Hepatocyte (in vitro differentiated cells): ENCODE measurements at regions not wholly inside any gene's neighbourhood (a gene's known extent, or its start where the extent isn't known, plus 50 kb on each side); places are given as distances from the start of the nearest gene placed in this dataset.

Experiments used
- DNase-seq: peaks from one replicate; pipeline ENCODE4 v3.0.0-alpha.2; 2016; ENCODE audit warnings: low spot score
- H2AFZ ChIP-seq: fragments of 200-600 bp; sonication (generic); 2 replicates; pipeline ENCODE4 v1.6.0; 2016; ENCODE audit warnings: antibody characterized with exemption, mild to moderate bottlenecking
- H3K27ac ChIP-seq: fragments of 200-600 bp; sonication (generic); 2 replicates; pipeline ENCODE4 v1.5.1; 2016; ENCODE audit warnings: mild to moderate bottlenecking
- H3K27me3 ChIP-seq: fragments of 200-600 bp; sonication (generic); 2 replicates; pipeline ENCODE4 v1.6.1; 2016
- H3K36me3 ChIP-seq: fragments of 200-600 bp; sonication (generic); replicated peaks from 2 replicates; pipeline ENCODE4 v1.5.1; 2016; ENCODE audit warnings: low read depth; ENCODE audit not compliant: insufficient read depth
- H3K4me1 ChIP-seq: fragments of 200-600 bp; sonication (generic); 2 replicates; pipeline ENCODE4 v1.5.1; 2016; ENCODE audit warnings: mild to moderate bottlenecking, moderate library complexity; ENCODE audit not compliant: insufficient read depth
- H3K4me2 ChIP-seq: fragments of 200-600 bp; sonication (generic); 2 replicates; pipeline ENCODE4 v1.6.0; 2016
- H3K4me3 ChIP-seq: fragments of 200-600 bp; sonication (generic); 2 replicates; pipeline ENCODE4 v1.5.1; 2016; ENCODE audit warnings: mild to moderate bottlenecking
- H3K79me2 ChIP-seq: fragments of 200-600 bp; sonication (generic); 2 replicates; pipeline ENCODE4 v1.6.0; 2017; ENCODE audit warnings: mild to moderate bottlenecking
- H3K9me2 ChIP-seq: fragments of 200-600 bp; sonication (generic); replicated peaks from 2 replicates; pipeline ENCODE4 v1.6.0; 2017; ENCODE audit warnings: mild to moderate bottlenecking; ENCODE audit not compliant: insufficient read depth
- H3K9me3 ChIP-seq: fragments of 200-600 bp; sonication (generic); 2 replicates; pipeline ENCODE4 v1.5.1; 2016; ENCODE audit warnings: low read depth, mild to moderate bottlenecking
- H4K20me1 ChIP-seq: fragments of 200-600 bp; sonication (generic); 2 replicates; pipeline ENCODE4 v1.6.0; 2016; ENCODE audit warnings: mild to moderate bottlenecking; ENCODE audit not compliant: insufficient read depth, poor library complexity, severe bottlenecking
- EZH2 ChIP-seq: fragments of 200-600 bp; sonication (generic); IDR thresholded peaks from 2 replicates; pipeline ENCODE4 v1.6.1; 2016; ENCODE audit warnings: antibody characterized with exemption, mild to moderate bottlenecking, borderline replicate concordance
- EZH2phosphoT487 ChIP-seq: fragments of 200-600 bp; sonication (generic); IDR thresholded peaks from one replicate; pipeline ENCODE4 v1.6.1; 2018; ENCODE audit warnings: antibody characterized with exemption, mild to moderate bottlenecking, low read depth, moderate library complexity; ENCODE audit not compliant: unreplicated experiment, severe bottlenecking
- WGBS: methylation state at CpG from one replicate; pipeline ENCODE4 v1.1.6; 2016; ENCODE audit warnings: low lambda C conversion rate; ENCODE audit errors: missing lambda C conversion rate; 5-methylcytosine and 5-hydroxymethylcytosine counted together
- TF ChIP-seq, protein P1 (sequence below): fragments of 200-600 bp; sonication (generic); IDR thresholded peaks from 2 replicates; pipeline ENCODE4 v1.5.1; 2016; ENCODE audit warnings: antibody characterized with exemption, mild to moderate bottlenecking; ENCODE audit not compliant: poor library complexity

DNA sequence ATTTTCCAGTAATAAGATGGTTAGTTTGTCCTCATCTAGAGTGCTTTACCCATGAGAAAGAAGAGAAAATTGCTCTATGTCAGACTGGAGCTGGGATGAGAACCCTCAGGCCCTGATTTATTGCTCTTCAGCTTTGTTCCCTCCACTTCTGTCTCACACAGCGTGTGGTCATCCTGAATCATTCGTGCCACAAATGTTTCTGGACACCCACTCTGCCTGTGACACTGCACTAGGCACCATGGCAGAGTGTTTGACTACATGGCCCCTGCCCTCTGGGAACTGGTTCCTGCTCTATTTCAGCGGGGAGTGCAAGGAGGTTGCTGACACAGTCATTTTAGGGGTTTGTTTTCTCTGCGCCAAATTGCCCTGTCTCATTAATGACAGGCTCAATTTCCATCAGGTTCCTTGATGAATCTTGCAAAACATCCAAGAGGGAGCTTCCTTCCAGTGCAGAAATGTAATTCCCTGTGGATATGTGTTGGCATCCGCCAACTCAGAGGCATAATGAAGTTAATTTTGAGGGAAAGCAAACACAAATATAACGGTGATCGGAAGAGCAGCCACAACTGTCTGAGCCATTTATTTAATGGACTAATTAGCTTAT lies 207.5 kb downstream of the CLIC5 start:
- Histone ChIP-seq H3K79me2 (no peaks in the 10 kb centered on the region), H3K9me3 (peaks cover 3% of the 10 kb centered on the region), H3K9me2 (no peaks in the 10 kb centered on the region), H4K20me1 (no peaks in the 10 kb centered on the region), H3K36me3 (no peaks in the 10 kb centered on the region), H3K4me2 (no peak overlapping the region), H3K27ac (no peak overlapping the region), H3K4me1 (peaks cover 3% of the 10 kb centered on the region), H2AFZ (no peak overlapping the region), H3K4me3 (no peak overlapping the region), H3K27me3 (no peaks in the 10 kb centered on the region)
- WGBS: 72% methylated on average over 7 of the region's 7 CpGs
- no peak for TF ChIP-seq EZH2
- TF ChIP-seq, protein P1, sequence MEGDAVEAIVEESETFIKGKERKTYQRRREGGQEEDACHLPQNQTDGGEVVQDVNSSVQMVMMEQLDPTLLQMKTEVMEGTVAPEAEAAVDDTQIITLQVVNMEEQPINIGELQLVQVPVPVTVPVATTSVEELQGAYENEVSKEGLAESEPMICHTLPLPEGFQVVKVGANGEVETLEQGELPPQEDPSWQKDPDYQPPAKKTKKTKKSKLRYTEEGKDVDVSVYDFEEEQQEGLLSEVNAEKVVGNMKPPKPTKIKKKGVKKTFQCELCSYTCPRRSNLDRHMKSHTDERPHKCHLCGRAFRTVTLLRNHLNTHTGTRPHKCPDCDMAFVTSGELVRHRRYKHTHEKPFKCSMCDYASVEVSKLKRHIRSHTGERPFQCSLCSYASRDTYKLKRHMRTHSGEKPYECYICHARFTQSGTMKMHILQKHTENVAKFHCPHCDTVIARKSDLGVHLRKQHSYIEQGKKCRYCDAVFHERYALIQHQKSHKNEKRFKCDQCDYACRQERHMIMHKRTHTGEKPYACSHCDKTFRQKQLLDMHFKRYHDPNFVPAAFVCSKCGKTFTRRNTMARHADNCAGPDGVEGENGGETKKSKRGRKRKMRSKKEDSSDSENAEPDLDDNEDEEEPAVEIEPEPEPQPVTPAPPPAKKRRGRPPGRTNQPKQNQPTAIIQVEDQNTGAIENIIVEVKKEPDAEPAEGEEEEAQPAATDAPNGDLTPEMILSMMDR: no peak
- TF ChIP-seq EZH2phosphoT487: no peak
- DNase-seq: no peak

DNA sequence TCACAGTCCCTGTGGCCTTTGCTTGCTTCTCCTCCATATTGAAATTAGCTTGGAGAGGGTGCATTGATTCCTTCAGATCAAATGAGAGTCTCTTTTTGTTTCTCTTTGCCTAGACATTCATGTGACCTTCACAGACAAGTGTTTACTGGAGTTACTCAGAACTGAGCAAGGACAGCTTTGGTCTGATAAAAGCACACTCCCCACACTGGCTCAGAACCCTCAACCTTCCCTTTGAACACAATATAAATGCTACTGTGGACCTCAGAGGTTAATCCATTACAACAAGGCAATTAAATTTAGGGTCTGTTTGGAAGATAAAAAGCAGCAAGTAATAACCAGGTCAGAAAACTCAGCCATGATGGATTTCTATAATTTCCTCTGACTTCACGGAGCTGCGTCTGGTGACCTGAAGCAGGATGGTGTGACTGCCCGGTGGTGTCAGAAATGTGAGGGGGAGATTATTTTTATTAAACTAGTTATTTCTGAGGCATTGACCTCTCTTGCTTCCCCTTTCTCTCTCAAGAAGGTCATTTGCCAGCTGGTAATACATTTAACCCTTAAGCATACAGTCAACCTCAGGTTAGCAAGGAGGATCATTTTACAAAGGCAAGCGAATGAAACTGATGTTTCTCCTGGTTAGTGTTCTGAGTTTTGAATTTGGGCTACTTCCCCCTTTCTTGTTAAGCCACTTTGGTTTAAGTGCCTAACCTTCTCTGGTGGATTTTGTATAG lies 208.2 kb downstream of the CLIC5 start:
- H3K9me2 ChIP-seq: no peaks in the 10 kb centered on the region
- DNase-seq: no peak
- peaks cover 3% of the 10 kb centered on the region for H3K9me3 ChIP-seq
- H3K36me3 ChIP-seq: no peaks in the 10 kb centered on the region
- no peak overlapping the region for H3K4me3 ChIP-seq
- TF ChIP-seq EZH2 (no peak), EZH2phosphoT487 (no peak)
- TF ChIP-seq, protein P1: no peak
- no peaks in the 10 kb centered on the region for H3K79me2 ChIP-seq
- no peak overlapping the region for H3K27ac ChIP-seq
- H3K4me2 ChIP-seq: no peak overlapping the region
- no peaks in the 10 kb centered on the region for H3K27me3 ChIP-seq
- H4K20me1 ChIP-seq: no peaks in the 10 kb centered on the region
- WGBS: 68% methylated on average over 4 of the region's 4 CpGs
- H3K4me1 ChIP-seq: no peaks in the 10 kb centered on the region
- no peak overlapping the region for H2AFZ ChIP-seq

DNA sequence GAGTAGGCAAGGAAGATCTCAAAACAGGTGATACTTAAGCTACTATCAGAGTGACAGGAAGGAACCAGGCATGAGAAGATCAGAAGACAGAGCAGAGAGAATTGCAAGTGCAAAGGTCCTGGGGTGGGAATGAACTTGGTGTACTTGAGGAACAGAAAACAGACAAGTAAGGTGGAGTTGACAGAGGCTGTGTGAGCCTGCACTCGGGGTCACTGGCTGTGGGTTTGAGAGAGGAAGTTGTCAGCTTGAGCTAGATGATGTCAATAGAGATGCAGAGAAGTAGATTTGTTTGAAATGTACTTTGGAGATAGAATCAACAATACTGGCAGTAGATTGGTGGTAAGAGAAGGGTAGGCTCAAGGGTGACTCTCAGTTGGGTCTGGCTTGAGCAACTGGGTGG lies 209.5 kb downstream of the CLIC5 start:
- no peaks in the 10 kb centered on the region for H3K79me2 ChIP-seq
- no peak overlapping the region for H3K4me3 ChIP-seq
- no peaks in the 10 kb centered on the region for H4K20me1 ChIP-seq
- H3K9me3 ChIP-seq: peaks cover 3% of the 10 kb centered on the region
- H3K4me1 ChIP-seq: no peaks in the 10 kb centered on the region
- WGBS: 92% methylated on average over 1 of the region's 1 CpG
- no peaks in the 10 kb centered on the region for H3K27me3 ChIP-seq
- TF ChIP-seq, protein P1: no peak
- TF ChIP-seq EZH2phosphoT487 (no peak), EZH2 (no peak)
- no peak overlapping the region for H3K4me2 ChIP-seq
- H3K36me3 ChIP-seq: no peaks in the 10 kb centered on the region
- H3K9me2 ChIP-seq: no peaks in the 10 kb centered on the region
- H2AFZ ChIP-seq: no peak overlapping the region
- DNase-seq: no peak
- H3K27ac ChIP-seq: no peak overlapping the region
